ENCODE measurements at regions not wholly inside any gene's neighbourhood (a gene's known extent, or its start where the extent isn't known, plus 50 kb on each side); places are given as distances from the start of the nearest gene placed in this dataset.

DNA sequence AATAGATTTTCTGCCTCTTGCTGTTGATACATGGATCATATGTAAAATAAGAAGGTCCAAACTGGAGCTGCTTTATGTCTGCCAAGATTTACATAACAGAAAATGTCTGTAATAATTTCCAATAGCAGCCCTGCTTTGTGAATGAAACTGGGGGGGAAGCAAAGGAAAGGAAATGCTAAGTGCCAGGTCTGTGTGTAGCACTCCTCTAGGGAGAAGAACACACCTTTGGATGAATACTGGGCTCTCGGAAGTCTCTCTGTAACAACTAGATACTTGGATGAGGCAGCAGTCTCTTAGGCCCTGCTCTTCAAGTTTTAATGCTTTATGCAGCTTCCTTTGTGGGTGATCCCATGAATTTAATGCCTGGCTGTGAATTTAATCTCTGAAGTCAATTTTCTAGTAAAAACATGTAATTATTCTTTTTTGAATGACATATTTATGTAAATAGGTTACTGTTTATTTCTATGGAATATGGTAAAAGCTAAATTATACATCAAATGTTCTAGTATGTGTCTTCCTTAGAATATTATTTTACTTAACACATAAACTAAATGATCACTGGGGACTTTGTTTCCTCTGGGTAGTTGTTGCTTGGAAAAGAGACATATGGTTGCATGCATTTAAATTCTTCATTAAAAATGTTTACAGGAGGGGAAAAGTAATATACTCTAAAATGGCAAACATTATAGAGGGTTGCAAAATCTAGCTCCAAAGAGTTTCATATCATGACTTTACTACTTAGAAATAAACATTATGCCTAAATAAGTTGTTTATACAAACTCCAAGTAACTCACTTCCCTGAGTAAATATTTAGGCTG is 336.6 kb upstream of the CWC22 start:
- CTCF ChIA-PET: no interaction called here
- Mint-ChIP-seq H3K4me1 (ENCODE audit: insufficient read depth, unreplicated experiment) (no peaks in the 10 kb centered on the region), H3K36me3 (ENCODE audit: insufficient read depth, unreplicated experiment) (no peaks in the 10 kb centered on the region), H3K27me3 (ENCODE audit: insufficient read depth, unreplicated experiment) (no peaks in the 10 kb centered on the region), H3K4me3 (ENCODE audit: unreplicated experiment) (no peak overlapping the region), H3K27ac (ENCODE audit: low read depth, unreplicated experiment) (no peak overlapping the region), H3K9me3 (ENCODE audit: unreplicated experiment) (no peaks in the 10 kb centered on the region)
- no peak for DNase-seq (ENCODE audit: unreplicated experiment)
- no TSS peak for BruUV-seq (replicated peaks)
- POLR2A ChIA-PET: no interaction called here
- intact Hi-C loops (cut with micrococcal nuclease): no loop called here
- no peak for TF ChIP-seq CTCF (IDR thresholded peaks at IDR 0.05; ENCODE audit: unreplicated experiment)

GRCh38 chr2:180337136-180337535 is 330.0 kb upstream of the CWC22 start:
- H3K36me3 Mint-ChIP-seq (ENCODE audit: insufficient read depth, unreplicated experiment): no peaks in the 10 kb centered on the region

DNA sequence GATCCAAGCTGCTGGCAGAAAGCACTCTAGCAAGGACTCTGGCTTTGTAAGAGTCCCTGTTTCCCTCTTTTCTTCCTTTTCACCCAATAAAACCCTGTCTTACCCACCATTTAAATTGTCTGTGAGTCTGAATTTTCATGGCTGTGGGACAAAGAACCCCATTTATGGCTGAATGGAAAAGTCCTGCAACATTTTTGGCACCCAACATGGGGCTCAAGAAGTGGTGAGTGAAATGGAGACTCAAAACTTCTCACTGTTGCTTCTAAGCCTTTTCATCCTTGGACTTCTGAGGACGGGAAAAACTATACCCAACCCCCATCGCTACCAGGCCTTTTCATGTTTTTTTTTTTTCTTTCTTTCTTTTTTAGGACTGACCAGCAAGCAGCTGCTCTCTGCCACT is 329.5 kb upstream of the CWC22 start:
- no peak for DNase-seq (ENCODE audit: unreplicated experiment)
- CTCF ChIA-PET: no interaction called here
- Mint-ChIP-seq H3K27ac (ENCODE audit: low read depth, unreplicated experiment) (no peak overlapping the region), H3K9me3 (ENCODE audit: unreplicated experiment) (peaks cover 33% of the 10 kb centered on the region), H3K4me1 (ENCODE audit: insufficient read depth, unreplicated experiment) (no peaks in the 10 kb centered on the region), H3K27me3 (ENCODE audit: insufficient read depth, unreplicated experiment) (no peaks in the 10 kb centered on the region), H3K36me3 (ENCODE audit: insufficient read depth, unreplicated experiment) (no peaks in the 10 kb centered on the region), H3K4me3 (ENCODE audit: unreplicated experiment) (no peak overlapping the region)
- intact Hi-C loops (cut with micrococcal nuclease): no loop called here
- POLR2A ChIA-PET: no interaction called here
- TF ChIP-seq CTCF (IDR thresholded peaks at IDR 0.05; ENCODE audit: unreplicated experiment): no peak
- no TSS peak for BruUV-seq (replicated peaks)

More at GRCh38 chr2:180337136-180337535, 330.0 kb upstream of the CWC22 start:
- Mint-ChIP-seq H3K27me3 (ENCODE audit: insufficient read depth, unreplicated experiment) (no peaks in the 10 kb centered on the region), H3K4me1 (ENCODE audit: insufficient read depth, unreplicated experiment) (no peaks in the 10 kb centered on the region), H3K27ac (ENCODE audit: low read depth, unreplicated experiment) (no peak overlapping the region), H3K9me3 (ENCODE audit: unreplicated experiment) (peaks cover 33% of the 10 kb centered on the region), H3K4me3 (ENCODE audit: unreplicated experiment) (no peak overlapping the region)
- intact Hi-C loops (cut with micrococcal nuclease): no loop called here
- BruUV-seq (replicated peaks): no TSS peak
- CTCF ChIA-PET: no interaction called here
- POLR2A ChIA-PET: no interaction called here
- TF ChIP-seq CTCF (IDR thresholded peaks at IDR 0.05; ENCODE audit: unreplicated experiment): no peak
- DNase-seq (ENCODE audit: unreplicated experiment): no peak

DNA sequence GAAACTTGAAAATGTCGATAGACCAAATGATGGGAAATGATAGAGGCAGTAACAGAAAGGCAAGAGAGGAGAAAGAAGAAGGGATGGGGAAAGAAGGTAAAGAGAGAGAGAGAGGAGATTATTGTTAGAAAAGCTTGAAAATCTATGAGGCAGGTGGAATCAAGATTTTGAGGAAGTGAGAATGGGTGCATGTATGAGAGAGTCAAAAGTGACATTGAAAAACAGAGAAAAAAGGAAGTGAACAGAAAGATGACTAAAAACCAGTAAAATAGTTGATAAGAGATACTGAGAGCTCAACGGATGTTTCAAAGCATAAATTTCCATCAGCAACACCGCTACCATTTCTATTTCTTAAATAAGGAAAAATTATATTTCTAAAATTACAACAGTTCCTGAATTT is 327.4 kb upstream of the CWC22 start:
- Mint-ChIP-seq H3K4me1 (ENCODE audit: insufficient read depth, unreplicated experiment) (no peaks in the 10 kb centered on the region), H3K36me3 (ENCODE audit: insufficient read depth, unreplicated experiment) (no peaks in the 10 kb centered on the region), H3K9me3 (ENCODE audit: unreplicated experiment) (peaks cover 40% of the 10 kb centered on the region), H3K27ac (ENCODE audit: low read depth, unreplicated experiment) (no peak overlapping the region), H3K27me3 (ENCODE audit: insufficient read depth, unreplicated experiment) (no peaks in the 10 kb centered on the region), H3K4me3 (ENCODE audit: unreplicated experiment) (no peak overlapping the region)
- ChIA-PET POLR2A (no interaction called here), CTCF (no interaction called here)
- BruUV-seq (replicated peaks): no TSS peak
- TF ChIP-seq CTCF (IDR thresholded peaks at IDR 0.05; ENCODE audit: unreplicated experiment): no peak
- DNase-seq (ENCODE audit: unreplicated experiment): no peak
- intact Hi-C loops (cut with micrococcal nuclease): no loop called here
